ENCODE measurements at regions not wholly inside any gene's neighbourhood (a gene's known extent, or its start where the extent isn't known, plus 50 kb on each side); places are given as distances from the start of the nearest gene placed in this dataset.

GRCh38 chr4:152102436-152103000, 341.7 kb upstream of the GATB start:
- no peak for DNase-seq (ENCODE audit: low read depth)
- no peak for TF ChIP-seq CTCF (IDR thresholded peaks at IDR 0.05; ENCODE audit: insufficient read depth, low read depth, low read length, missing control alignments)
- H3K4me3 ChIP-seq (ENCODE audit: low read depth, low read length): no peak overlapping the region

- TF ChIP-seq CTCF (IDR thresholded peaks at IDR 0.05; ENCODE audit: insufficient read depth, low read depth, low read length, missing control alignments): no peak
- no peak for DNase-seq (ENCODE audit: low read depth)
- H3K4me3 ChIP-seq (ENCODE audit: low read depth, low read length): no peak overlapping the region
These were observed 341.0 kb upstream of the GATB start for GRCh38 chr4:152101556-152102435.

DNA sequence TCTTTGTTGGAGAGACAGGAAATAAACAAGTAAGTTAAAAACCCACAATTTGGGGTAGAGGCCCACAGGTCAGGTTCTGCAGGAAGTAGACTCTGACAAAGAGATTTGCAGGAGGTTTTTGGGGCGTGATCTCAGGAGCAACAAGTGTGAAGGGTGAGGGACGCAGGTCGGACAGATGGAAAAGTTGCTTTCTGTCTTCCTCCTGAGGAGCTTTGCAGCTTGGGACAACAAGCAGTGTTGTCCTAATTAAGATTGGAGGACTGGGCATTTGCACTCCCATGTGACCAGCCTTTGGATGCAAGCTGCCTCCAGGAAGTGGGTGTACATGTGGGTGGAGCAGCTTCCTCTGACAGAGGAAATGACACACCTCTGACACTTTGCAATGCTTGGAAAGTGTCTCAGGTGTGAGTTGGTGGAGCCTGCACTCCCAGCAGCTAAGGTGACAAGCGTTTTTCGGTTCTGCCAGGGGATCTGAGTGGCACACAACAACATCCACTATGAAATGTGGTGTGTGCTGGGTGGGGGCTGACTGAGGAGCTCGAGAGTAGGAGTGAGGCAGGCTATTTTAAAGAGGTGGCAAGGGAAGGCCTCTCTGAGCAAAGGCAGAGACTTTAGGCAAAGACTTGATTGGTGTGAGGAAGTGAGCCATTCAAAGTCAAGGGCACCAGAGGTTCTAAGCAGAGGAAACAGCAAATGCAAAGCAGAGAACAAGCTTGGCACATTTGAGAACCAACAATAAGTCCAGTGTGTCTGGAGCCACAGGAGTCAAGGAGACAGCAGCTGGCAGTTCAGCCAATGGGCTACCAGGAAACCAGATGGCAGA, 339.8 kb upstream of the GATB start:
- TF ChIP-seq CTCF (IDR thresholded peaks at IDR 0.05; ENCODE audit: insufficient read depth, low read depth, low read length, missing control alignments): no peak
- peak; percentile 61 for DNase-seq (ENCODE audit: low read depth)
- no peak overlapping the region for H3K4me3 ChIP-seq (ENCODE audit: low read depth, low read length)

DNA sequence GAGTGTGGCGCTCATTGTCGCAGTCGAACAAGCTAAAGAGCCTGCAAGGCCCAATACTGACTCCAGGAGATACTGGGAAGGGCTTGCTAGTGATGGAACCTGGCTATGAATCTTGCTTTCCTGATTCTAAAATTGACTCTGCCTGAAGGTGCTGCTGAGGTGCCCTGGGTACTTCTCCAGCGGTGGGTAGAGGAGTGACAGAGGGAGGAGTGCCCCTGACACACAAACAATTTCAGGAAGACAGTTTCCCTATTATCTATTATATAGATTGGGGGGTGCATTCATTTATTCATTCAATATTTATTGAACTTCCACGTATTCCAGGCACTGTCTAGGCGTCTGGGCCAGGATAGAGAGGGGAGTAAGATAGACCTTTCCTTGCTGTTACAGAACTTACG, 339.2 kb upstream of the GATB start:
- no peak for DNase-seq (ENCODE audit: low read depth)
- H3K4me3 ChIP-seq (ENCODE audit: low read depth, low read length): no peak overlapping the region
- no peak for TF ChIP-seq CTCF (IDR thresholded peaks at IDR 0.05; ENCODE audit: insufficient read depth, low read depth, low read length, missing control alignments)

GRCh38 chr4:152099555-152099954, 338.7 kb upstream of the GATB start:
- H3K4me3 ChIP-seq (ENCODE audit: low read depth, low read length): no peak overlapping the region
- DNase-seq (ENCODE audit: low read depth): no peak
- no peak for TF ChIP-seq CTCF (IDR thresholded peaks at IDR 0.05; ENCODE audit: insufficient read depth, low read depth, low read length, missing control alignments)

GRCh38 chr4:152099061-152099425, 338.2 kb upstream of the GATB start:
- H3K4me3 ChIP-seq (ENCODE audit: low read depth, low read length): no peak overlapping the region
- no peak for TF ChIP-seq CTCF (IDR thresholded peaks at IDR 0.05; ENCODE audit: insufficient read depth, low read depth, low read length, missing control alignments)
- DNase-seq (ENCODE audit: low read depth): no peak
